ENCODE measurements at regions not wholly inside any gene's neighbourhood (a gene's known extent, or its start where the extent isn't known, plus 50 kb on each side); places are given as distances from the start of the nearest gene placed in this dataset.

- TF ChIP-seq CTCF (IDR thresholded peaks at IDR 0.05) = no peak
- no peak for TF ChIP-seq POLR2A (IDR thresholded peaks at IDR 0.05)
- TF ChIP-seq EP300 (IDR thresholded peaks at IDR 0.05) = no peak
Measured at GRCh38 chr14:86525673-86526072, 995.7 kb downstream of the FLRT2 start.
